ENCODE measurements at regions not wholly inside any gene's neighbourhood (a gene's known extent, or its start where the extent isn't known, plus 50 kb on each side); places are given as distances from the start of the nearest gene placed in this dataset.

DNA sequence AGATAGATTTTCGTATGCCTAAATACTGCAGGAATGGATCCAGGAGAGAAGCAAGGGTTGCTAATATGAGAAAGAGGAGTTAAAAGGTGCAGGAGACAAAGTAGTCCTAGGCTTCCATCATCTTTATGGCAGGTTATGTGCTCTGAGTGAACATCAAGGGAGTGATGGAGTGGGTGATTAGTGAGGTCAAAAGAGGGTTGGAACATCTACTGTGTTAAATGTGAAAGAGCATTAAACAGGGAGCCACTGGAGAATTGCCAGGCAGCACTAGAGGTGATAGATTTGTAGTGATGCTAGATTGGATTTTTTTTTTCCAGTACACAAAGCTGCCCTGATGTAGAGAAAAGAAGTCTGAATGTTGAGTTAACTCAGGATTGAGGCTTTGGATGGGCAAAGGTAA, 199.3 kb downstream of the NMUR2 start:
- SMC1A ChIA-PET (ENCODE audit: uncharacterized antibody, unreplicated experiment): no interaction called here
- POLR2A ChIA-PET: no interaction called here
- DNase-seq (ENCODE audit: low read depth, low spot score) (no peak), FAIRE-seq (no peak), ATAC-seq (no peak)
- 0% methylated on average over 1 of the region's 1 CpG for WGBS (ENCODE audit: insufficient coverage, insufficient replicate concordance, low lambda C conversion rate, missing lambda C conversion rate)
- Histone ChIP-seq H3K4me2 (ENCODE audit: control insufficient read depth, insufficient read depth) (no peak overlapping the region), H2AFZ (ENCODE audit: control insufficient read depth, low read depth, low read length) (no peak overlapping the region), H4K20me1 (ENCODE audit: control insufficient read depth, insufficient read depth) (no peaks in the 10 kb centered on the region), H3K4me3 (no peak overlapping the region), H3K9ac (ENCODE audit: control insufficient read depth, insufficient read depth, low read length) (no peak overlapping the region), H3K9me3 (replicated peaks; ENCODE audit: control insufficient read depth, insufficient read depth, low read length) (no peaks in the 10 kb centered on the region), H3K27me3 (replicated peaks in 1 of 2; ENCODE audit: control insufficient read depth in 2 of 2, insufficient read depth in 2 of 2, low read length in 1 of 2) (no peaks in the 10 kb centered on the region; a peak in 1 of 4 replicates), H3K4me1 (ENCODE audit: control insufficient read depth, insufficient read depth, low read length) (no peaks in the 10 kb centered on the region), H3K36me3 (ENCODE audit: control insufficient read depth in 2 of 2, insufficient read depth in 2 of 2, low read length in 1 of 2) (no peaks in the 10 kb centered on the region), H3K27ac (ENCODE audit: control insufficient read depth, insufficient read depth) (no peak overlapping the region), H3K79me2 (ENCODE audit: control insufficient read depth, insufficient read depth, low read length) (no peaks in the 10 kb centered on the region)
- BruUV-seq (replicated peaks): no TSS peak
- in situ Hi-C loops (cut with MboI) (no loop called here), intact Hi-C loops (cut with micrococcal nuclease; ENCODE audit: unreplicated experiment) (no loop called here)
- CTCF ChIA-PET: no interaction called here
- TF ChIP-seq, protein P1, sequence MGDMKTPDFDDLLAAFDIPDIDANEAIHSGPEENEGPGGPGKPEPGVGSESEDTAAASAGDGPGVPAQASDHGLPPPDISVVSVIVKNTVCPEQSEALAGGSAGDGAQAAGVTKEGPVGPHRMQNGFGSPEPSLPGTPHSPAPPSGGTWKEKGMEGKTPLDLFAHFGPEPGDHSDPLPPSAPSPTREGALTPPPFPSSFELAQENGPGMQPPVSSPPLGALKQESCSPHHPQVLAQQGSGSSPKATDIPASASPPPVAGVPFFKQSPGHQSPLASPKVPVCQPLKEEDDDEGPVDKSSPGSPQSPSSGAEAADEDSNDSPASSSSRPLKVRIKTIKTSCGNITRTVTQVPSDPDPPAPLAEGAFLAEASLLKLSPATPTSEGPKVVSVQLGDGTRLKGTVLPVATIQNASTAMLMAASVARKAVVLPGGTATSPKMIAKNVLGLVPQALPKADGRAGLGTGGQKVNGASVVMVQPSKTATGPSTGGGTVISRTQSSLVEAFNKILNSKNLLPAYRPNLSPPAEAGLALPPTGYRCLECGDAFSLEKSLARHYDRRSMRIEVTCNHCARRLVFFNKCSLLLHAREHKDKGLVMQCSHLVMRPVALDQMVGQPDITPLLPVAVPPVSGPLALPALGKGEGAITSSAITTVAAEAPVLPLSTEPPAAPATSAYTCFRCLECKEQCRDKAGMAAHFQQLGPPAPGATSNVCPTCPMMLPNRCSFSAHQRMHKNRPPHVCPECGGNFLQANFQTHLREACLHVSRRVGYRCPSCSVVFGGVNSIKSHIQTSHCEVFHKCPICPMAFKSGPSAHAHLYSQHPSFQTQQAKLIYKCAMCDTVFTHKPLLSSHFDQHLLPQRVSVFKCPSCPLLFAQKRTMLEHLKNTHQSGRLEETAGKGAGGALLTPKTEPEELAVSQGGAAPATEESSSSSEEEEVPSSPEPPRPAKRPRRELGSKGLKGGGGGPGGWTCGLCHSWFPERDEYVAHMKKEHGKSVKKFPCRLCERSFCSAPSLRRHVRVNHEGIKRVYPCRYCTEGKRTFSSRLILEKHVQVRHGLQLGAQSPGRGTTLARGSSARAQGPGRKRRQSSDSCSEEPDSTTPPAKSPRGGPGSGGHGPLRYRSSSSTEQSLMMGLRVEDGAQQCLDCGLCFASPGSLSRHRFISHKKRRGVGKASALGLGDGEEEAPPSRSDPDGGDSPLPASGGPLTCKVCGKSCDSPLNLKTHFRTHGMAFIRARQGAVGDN (IDR thresholded peaks at IDR 0.05): no peak
- no peak for TF ChIP-seq NR2F1 (conservative IDR thresholded peaks at IDR 0.05)
- RAD21 ChIA-PET (ENCODE audit: unreplicated experiment): no interaction called here

DNA sequence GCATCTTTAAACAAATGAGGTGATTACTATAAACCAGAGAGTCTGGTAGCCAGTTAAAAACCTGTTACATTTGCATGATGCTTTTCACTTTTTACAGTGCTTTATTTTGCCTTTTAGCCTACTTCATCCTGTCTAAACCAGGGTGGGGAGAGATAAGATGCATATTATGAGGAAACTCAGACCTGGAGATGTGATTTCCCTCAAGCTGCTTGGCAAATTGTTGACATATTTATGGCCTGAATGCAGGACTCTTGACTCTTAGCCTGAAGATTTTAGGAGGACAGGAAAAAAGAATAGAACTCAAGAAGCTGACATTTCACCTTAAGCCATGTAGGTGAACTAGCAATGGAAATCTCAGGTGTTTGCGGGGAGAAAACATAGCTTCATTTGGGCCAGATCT, 202.8 kb downstream of the NMUR2 start:
- H3K27ac ChIP-seq (ENCODE audit: control insufficient read depth, insufficient read depth): no peak overlapping the region
- no peaks in the 10 kb centered on the region; a peak in 1 of 4 replicates for H3K27me3 ChIP-seq (replicated peaks in 1 of 2; ENCODE audit: control insufficient read depth in 2 of 2, insufficient read depth in 2 of 2, low read length in 1 of 2)
- RAD21 ChIA-PET (ENCODE audit: unreplicated experiment): no interaction called here
- SMC1A ChIA-PET (ENCODE audit: uncharacterized antibody, unreplicated experiment): no interaction called here
- H3K79me2 ChIP-seq (ENCODE audit: control insufficient read depth, insufficient read depth, low read length): no peaks in the 10 kb centered on the region
- CTCF ChIA-PET: no interaction called here
- FAIRE-seq (no peak), DNase-seq (ENCODE audit: low read depth, low spot score) (no peak), ATAC-seq (no peak)
- in situ Hi-C loops (cut with MboI) (no loop called here), intact Hi-C loops (cut with micrococcal nuclease; ENCODE audit: unreplicated experiment) (no loop called here)
- POLR2A ChIA-PET: no interaction called here
- BruUV-seq (replicated peaks): no TSS peak
- no peaks in the 10 kb centered on the region for H3K36me3 ChIP-seq (ENCODE audit: control insufficient read depth in 2 of 2, insufficient read depth in 2 of 2, low read length in 1 of 2)
- no peak overlapping the region for H3K4me2 ChIP-seq (ENCODE audit: control insufficient read depth, insufficient read depth)
- no peaks in the 10 kb centered on the region for H4K20me1 ChIP-seq (ENCODE audit: control insufficient read depth, insufficient read depth)
- H3K4me1 ChIP-seq (ENCODE audit: control insufficient read depth, insufficient read depth, low read length): no peaks in the 10 kb centered on the region
- H3K9ac ChIP-seq (ENCODE audit: control insufficient read depth, insufficient read depth, low read length): no peak overlapping the region
- WGBS (ENCODE audit: insufficient coverage, insufficient replicate concordance, low lambda C conversion rate, missing lambda C conversion rate): 30% methylated on average over 1 of the region's 1 CpG
- H2AFZ ChIP-seq (ENCODE audit: control insufficient read depth, low read depth, low read length): no peak overlapping the region
- H3K4me3 ChIP-seq: no peak overlapping the region
- no peaks in the 10 kb centered on the region for H3K9me3 ChIP-seq (replicated peaks; ENCODE audit: control insufficient read depth, insufficient read depth, low read length)
- TF ChIP-seq SREBF2 (IDR thresholded peaks at IDR 0.05; ENCODE audit: low read length) (no peak), SMAD1 (IDR thresholded peaks at IDR 0.05; ENCODE audit: low read depth, partially characterized antibody) (no peak), BCL11A (IDR thresholded peaks at IDR 0.05; ENCODE audit: low read depth, low read length) (no peak)
- TF ChIP-seq, protein P2, sequence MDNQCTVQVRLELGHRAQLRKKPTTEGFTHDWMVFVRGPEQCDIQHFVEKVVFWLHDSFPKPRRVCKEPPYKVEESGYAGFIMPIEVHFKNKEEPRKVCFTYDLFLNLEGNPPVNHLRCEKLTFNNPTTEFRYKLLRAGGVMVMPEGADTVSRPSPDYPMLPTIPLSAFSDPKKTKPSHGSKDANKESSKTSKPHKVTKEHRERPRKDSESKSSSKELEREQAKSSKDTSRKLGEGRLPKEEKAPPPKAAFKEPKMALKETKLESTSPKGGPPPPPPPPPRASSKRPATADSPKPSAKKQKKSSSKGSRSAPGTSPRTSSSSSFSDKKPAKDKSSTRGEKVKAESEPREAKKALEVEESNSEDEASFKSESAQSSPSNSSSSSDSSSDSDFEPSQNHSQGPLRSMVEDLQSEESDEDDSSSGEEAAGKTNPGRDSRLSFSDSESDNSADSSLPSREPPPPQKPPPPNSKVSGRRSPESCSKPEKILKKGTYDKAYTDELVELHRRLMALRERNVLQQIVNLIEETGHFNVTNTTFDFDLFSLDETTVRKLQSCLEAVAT (IDR thresholded peaks at IDR 0.05): no peak
- TF ChIP-seq, protein P3, sequence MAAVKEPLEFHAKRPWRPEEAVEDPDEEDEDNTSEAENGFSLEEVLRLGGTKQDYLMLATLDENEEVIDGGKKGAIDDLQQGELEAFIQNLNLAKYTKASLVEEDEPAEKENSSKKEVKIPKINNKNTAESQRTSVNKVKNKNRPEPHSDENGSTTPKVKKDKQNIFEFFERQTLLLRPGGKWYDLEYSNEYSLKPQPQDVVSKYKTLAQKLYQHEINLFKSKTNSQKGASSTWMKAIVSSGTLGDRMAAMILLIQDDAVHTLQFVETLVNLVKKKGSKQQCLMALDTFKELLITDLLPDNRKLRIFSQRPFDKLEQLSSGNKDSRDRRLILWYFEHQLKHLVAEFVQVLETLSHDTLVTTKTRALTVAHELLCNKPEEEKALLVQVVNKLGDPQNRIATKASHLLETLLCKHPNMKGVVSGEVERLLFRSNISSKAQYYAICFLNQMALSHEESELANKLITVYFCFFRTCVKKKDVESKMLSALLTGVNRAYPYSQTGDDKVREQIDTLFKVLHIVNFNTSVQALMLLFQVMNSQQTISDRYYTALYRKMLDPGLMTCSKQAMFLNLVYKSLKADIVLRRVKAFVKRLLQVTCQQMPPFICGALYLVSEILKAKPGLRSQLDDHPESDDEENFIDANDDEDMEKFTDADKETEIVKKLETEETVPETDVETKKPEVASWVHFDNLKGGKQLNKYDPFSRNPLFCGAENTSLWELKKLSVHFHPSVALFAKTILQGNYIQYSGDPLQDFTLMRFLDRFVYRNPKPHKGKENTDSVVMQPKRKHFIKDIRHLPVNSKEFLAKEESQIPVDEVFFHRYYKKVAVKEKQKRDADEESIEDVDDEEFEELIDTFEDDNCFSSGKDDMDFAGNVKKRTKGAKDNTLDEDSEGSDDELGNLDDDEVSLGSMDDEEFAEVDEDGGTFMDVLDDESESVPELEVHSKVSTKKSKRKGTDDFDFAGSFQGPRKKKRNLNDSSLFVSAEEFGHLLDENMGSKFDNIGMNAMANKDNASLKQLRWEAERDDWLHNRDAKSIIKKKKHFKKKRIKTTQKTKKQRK (IDR thresholded peaks at IDR 0.05; ENCODE audit: low read depth, low read length): no peak
- TF ChIP-seq, protein P4, sequence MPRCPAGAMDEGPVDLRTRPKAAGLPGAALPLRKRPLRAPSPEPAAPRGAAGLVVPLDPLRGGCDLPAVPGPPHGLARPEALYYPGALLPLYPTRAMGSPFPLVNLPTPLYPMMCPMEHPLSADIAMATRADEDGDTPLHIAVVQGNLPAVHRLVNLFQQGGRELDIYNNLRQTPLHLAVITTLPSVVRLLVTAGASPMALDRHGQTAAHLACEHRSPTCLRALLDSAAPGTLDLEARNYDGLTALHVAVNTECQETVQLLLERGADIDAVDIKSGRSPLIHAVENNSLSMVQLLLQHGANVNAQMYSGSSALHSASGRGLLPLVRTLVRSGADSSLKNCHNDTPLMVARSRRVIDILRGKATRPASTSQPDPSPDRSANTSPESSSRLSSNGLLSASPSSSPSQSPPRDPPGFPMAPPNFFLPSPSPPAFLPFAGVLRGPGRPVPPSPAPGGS (IDR thresholded peaks at IDR 0.05; ENCODE audit: borderline replicate concordance, insufficient read depth, low read depth, low read length, poor library complexity, severe bottlenecking): no peak
